HuH-7 (cell line): ENCODE measurements at regions not wholly inside any gene's neighbourhood (a gene's known extent, or its start where the extent isn't known, plus 50 kb on each side); places are given as distances from the start of the nearest gene placed in this dataset.

Experiments used
- DNase-seq: peaks from one replicate; pipeline ENCODE4 v3.0.0; 2011; ENCODE audit warnings: low spot score

DNA sequence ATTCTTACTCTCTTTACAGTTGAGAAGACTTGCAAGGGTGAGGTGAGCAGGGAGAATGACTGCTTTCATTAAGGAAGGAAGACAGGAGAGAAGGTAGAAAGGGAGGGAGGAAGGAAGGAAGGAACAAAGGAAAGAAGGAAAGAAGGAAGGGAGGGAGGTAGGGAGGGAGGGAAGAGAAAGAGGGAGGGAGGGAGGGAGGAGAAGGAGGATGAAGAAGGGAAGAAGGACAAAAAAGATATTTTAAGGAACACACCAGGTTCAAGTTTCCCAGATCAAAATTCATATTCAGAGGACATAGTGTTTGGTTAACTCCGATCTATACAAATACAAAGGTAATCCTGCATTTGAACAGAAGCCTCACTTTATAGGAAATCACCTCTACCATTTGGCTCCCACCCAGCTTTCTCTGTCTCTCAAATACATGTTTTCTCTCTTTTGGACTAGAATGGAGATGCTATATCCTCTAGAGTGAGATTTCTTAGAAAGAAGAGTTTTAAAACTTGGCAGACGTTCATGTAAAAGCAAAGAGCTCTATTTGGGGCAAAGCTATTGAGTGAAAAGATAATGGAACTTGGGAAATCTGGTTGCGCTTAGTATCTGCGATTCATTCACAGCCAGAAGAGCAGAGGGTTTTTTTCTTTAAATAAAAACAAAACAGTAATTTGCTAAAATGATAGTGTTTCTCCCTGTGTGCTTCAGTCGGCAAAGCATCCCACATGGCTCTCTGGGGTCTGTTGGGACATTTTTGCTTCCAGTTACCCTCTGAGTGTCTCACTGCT is 261.9 kb upstream of the LYZL1 start:
- no peak for DNase-seq

DNA sequence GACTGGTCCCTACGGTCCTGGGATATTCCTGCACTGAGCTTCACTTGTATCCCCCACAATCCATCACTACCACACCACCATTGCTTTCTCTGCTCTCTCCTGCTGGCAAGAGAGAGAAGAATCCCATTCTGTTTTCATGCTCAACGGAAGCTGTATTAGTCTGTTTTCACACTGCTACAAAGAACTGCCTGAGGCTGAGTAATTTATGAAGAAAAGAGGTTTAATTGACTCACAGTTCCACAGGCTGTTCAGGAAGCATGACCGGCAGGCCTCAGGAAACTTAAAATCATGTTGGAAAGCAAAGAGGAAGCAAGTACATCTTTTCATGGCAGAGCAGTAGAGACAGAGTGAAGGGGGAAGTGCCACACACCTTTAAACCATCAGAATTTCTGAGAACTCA is 260.4 kb upstream of the LYZL1 start:
- DNase-seq, result no peak

- DNase-seq, result no peak
Measured at GRCh38 chr10:29030900-29031299, 258.0 kb upstream of the LYZL1 start.

GRCh38 chr10:29032169-29032568 is 256.7 kb upstream of the LYZL1 start:
- DNase-seq, result no peak

DNA sequence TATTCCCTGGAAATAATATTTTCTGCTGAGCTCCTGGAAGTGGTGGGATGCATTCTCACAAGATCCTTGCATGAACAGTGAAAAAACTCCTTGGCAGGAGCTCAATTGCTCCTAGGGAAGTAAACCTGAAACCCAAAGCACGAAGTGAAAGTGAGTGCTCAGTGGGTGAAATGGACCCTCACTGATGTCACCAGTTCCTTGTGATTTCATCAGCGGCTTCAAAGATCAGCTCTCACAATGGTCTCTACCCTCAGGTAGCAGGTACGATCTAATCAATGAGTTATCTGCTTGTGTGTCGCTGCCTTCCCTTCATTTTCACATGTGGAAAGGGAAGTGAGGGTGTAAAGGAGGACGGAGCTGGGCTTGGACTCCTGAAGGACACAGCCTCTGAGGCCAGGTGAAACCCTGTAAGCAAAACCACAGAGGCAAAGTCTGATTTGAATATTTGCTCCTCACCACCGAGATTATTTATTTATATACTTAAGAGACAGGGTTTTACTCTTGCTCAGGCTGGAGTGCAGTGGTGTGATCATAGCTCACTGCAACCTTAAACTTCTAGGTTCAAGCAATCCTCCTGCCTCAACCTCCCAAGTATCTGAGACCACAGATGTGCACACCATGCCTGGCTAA is 255.4 kb upstream of the LYZL1 start:
- DNase-seq, result no peak

GRCh38 chr10:29034592-29034991 is 254.3 kb upstream of the LYZL1 start:
- no peak for DNase-seq

GRCh38 chr10:29035721-29036120 is 253.1 kb upstream of the LYZL1 start:
- DNase-seq, result no peak

- DNase-seq, result no peak
Measured at GRCh38 chr10:29037348-29038113, 251.3 kb upstream of the LYZL1 start.

DNA sequence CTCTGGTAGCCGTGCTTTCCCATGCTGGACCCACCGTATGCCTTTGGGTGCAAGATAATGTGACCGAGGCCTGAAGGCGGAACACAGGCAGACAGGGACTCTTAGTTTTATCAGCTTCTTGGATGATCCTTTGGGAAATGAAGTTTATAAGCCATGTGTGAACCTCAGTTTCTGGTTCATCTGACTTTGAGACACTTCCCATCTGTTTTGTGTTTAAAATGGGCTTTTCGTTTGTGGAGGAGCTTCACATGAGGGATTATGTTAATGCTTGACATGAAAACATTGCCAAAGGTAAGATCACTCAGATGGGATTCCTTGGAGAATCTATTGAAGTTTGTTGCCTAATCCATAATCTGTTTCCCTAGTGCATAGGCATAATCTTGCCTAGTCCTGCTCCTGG is 249.8 kb upstream of the LYZL1 start:
- DNase-seq, result no peak

DNA sequence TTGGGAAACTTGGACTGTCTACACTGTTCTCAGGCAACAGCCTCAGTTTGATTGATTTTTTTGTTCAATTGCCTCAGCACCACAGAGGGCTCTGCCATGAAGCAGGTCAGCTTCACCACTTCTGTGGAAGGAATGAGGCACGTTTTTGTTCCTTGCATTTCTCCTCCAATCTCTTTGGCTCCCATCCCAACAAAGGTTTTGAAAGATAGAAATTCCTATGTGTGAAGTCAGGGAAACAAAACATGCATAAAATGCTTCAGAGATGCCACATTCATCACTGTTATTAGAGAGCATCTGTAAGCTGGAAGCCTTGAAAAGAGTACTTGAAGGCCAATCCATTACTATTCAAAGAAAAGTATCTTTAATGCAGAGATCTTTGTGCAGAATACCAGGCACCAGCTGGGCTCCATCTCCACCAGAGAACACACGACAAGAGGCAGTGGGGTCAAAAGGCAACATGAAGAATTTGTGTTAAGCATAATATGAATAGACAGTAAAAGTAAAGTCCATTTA is 249.1 kb upstream of the LYZL1 start:
- DNase-seq, result no peak

DNA sequence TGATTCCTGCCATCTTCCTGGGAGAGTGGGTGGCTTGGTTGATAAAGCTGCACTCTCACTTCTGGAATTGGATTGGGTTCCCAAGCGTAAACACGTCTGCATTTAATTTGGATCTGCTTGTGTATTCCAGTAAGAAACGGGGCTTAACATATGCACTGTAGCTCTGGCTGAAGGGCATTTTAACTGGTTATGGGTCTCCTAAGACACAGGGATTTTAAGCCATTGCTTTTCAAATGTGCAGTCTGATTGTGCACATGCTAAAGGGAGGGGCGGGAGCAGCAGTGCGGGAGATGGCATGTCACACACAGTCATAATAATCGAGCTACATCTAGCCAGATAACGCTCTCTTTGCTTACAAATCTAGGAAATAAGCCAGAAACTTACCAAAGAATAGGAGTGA is 247.3 kb upstream of the LYZL1 start:
- DNase-seq, result no peak

GRCh38 chr10:29048506-29048905 is 240.4 kb upstream of the LYZL1 start:
- no peak for DNase-seq

DNA sequence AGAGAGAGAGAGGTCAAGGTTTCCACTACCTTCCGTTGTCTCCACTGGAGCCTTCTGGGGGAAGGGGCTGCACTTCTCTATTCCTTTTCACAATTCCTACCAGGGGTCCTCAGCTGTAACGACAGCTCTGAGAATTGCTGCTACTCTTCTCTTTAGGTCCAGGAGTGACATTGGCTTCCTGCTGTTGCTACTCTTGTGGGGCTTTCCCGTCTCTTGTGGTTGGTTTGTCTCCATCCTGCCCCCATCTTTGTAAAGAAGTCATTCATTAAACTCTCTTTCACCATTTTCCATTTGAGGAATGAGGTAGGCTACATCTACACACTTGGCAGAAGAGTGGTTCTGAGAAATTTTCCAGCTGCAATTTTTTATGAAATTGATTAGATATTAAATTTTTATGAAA is 238.8 kb upstream of the LYZL1 start:
- DNase-seq, result no peak

DNA sequence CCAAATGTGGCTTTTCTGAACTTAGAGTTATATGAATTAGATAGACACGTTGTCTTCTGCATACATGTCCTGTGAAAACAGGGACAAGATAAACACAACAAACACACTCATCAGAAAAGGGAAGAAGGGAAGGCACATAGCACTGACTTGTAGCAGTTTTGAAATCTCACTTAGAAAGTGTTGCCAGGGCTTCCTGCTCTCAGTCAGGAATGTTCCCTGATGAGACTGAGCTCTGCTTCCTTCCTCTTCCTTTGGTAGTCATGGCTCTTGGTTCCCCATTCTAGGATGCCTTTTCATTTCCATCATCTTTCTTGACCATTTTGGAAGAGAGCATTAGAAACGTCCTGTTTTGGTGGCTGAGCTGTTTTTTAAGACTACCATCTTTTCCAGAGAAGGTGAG is 233.8 kb upstream of the LYZL1 start:
- no peak for DNase-seq

- no peak for DNase-seq
Measured at GRCh38 chr10:29056729-29057128, 232.1 kb upstream of the LYZL1 start.

DNA sequence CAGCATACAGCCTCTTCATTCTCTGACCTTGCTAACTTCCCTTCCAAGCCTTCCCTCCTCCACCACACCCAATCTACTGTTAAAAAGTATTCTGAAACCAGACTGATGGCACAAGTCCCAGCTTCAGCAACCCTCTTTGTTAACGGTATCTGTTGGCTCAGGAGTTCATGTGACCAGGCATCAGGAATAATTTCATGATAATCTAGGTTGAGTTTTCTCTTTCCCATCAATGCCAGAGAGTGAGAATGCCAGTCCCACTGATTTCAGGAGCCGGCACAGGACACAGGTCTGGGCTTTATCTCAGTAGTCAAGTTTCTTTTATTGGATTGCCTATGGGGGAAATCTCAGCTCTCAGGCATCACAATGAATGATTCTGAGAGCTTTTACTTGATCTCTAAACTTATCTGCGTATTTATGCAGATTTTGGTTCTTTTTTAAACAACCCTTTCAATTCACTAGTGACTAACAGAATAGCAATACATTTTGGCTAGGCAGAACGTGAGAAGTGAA is 231.0 kb upstream of the LYZL1 start:
- DNase-seq, result no peak

- peak; percentile 51 for DNase-seq
Measured at GRCh38 chr10:29063806-29064644, 224.8 kb upstream of the LYZL1 start.

GRCh38 chr10:29064680-29065079 is 224.2 kb upstream of the LYZL1 start:
- no peak for DNase-seq

- DNase-seq, result no peak
Measured at GRCh38 chr10:29067161-29067560, 221.7 kb upstream of the LYZL1 start.

GRCh38 chr10:29067628-29068027 is 221.2 kb upstream of the LYZL1 start:
- DNase-seq, result no peak

GRCh38 chr10:29068302-29068701 is 220.6 kb upstream of the LYZL1 start:
- no peak for DNase-seq

DNA sequence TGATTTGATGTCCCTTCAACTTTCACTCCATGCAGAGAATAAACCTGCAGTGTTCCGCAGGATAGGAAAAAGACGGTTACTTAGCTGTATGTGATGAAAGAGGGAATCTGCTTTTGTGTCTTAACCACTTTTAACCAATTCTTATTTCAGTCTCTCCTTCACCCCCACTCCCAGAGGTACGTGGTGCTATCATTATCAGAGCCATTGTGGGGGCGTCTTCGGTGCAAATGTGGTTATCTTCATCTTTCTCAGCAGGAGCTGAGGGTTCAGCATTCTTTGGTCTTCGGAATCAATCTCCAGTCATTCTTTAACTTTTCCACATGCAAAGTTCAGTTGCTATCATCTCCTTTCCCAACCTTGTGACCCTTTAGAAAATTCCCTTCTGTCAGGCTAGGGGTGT is 219.9 kb upstream of the LYZL1 start:
- DNase-seq, result no peak
